Hepatocyte (in vitro differentiated cells): ENCODE measurements at regions not wholly inside any gene's neighbourhood (a gene's known extent, or its start where the extent isn't known, plus 50 kb on each side); places are given as distances from the start of the nearest gene placed in this dataset.

Experiments used
- EZH2 ChIP-seq: fragments of 200-600 bp; sonication (generic); IDR thresholded peaks from 2 replicates; pipeline ENCODE4 v1.6.1; 2016; ENCODE audit warnings: antibody characterized with exemption, mild to moderate bottlenecking, borderline replicate concordance
- EZH2phosphoT487 ChIP-seq: fragments of 200-600 bp; sonication (generic); IDR thresholded peaks from one replicate; pipeline ENCODE4 v1.6.1; 2018; ENCODE audit warnings: antibody characterized with exemption, mild to moderate bottlenecking, low read depth, moderate library complexity; ENCODE audit not compliant: unreplicated experiment, severe bottlenecking
- TF ChIP-seq, protein P1 (sequence below): fragments of 200-600 bp; sonication (generic); IDR thresholded peaks from 2 replicates; pipeline ENCODE4 v1.5.1; 2016; ENCODE audit warnings: antibody characterized with exemption, mild to moderate bottlenecking; ENCODE audit not compliant: poor library complexity

DNA sequence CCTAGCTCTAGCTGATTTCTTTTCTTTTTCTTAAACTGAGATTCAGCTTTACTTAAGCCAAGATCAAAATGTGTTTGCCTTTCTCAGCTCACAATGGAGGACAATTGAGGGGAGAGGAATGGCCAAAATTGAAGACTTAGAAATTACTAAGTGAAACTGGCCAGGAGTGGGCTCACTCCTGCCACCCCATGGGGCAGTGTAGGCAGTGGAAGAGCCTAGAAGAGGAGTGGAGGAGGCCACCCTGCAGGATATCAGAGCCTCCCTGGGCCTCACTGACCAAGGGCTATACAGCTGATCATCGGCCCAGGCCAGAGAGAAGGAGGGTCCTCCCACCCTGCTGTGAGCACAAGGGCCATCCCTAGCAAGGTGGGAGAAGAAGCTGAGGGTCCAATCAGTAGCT is 119.8 kb downstream of the CCT6B start:
- TF ChIP-seq EZH2 (no peak), EZH2phosphoT487 (no peak)
- TF ChIP-seq, protein P1, sequence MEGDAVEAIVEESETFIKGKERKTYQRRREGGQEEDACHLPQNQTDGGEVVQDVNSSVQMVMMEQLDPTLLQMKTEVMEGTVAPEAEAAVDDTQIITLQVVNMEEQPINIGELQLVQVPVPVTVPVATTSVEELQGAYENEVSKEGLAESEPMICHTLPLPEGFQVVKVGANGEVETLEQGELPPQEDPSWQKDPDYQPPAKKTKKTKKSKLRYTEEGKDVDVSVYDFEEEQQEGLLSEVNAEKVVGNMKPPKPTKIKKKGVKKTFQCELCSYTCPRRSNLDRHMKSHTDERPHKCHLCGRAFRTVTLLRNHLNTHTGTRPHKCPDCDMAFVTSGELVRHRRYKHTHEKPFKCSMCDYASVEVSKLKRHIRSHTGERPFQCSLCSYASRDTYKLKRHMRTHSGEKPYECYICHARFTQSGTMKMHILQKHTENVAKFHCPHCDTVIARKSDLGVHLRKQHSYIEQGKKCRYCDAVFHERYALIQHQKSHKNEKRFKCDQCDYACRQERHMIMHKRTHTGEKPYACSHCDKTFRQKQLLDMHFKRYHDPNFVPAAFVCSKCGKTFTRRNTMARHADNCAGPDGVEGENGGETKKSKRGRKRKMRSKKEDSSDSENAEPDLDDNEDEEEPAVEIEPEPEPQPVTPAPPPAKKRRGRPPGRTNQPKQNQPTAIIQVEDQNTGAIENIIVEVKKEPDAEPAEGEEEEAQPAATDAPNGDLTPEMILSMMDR: no peak
